ENCODE measurements at regions not wholly inside any gene's neighbourhood (a gene's known extent, or its start where the extent isn't known, plus 50 kb on each side); places are given as distances from the start of the nearest gene placed in this dataset.

DNA sequence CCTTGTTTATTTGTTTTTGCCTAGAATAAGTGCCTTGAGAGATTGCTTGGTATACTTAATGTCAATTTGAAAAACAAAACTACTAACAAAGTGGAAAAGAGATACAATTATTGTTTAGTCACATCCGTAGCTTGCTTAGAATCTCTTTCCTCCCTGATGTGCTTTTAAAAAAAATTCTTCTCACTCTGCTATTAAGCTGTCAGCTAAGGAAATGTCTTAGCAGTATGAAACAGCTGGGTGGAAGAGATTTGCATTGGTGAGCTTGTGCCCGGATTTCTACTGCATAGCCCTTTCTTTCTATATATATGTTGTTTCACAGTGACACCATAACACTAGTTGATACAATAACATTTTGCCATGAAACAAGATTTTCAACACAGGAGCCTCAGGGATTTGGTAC is 229.4 kb upstream of the RGS6 start:
- Mint-ChIP-seq H3K4me3 (peak overlapping the region in 1 of 2 donors; percentile 59), H3K27ac (peak overlapping the region in 1 of 2 donors; percentile 80), H3K27me3 (no peaks in the 10 kb centered on the region), H3K4me1 (ENCODE audit: low read depth in 2 of 2) (peaks cover 0 to 10% of the 10 kb centered on the region in 2 donors), H3K36me3 (ENCODE audit: insufficient read depth) (peaks cover 14% of the 10 kb centered on the region), H3K9me3 (no peaks in the 10 kb centered on the region)
- DNase-seq (no peak), ATAC-seq (replicated peaks) (no peak)

DNA sequence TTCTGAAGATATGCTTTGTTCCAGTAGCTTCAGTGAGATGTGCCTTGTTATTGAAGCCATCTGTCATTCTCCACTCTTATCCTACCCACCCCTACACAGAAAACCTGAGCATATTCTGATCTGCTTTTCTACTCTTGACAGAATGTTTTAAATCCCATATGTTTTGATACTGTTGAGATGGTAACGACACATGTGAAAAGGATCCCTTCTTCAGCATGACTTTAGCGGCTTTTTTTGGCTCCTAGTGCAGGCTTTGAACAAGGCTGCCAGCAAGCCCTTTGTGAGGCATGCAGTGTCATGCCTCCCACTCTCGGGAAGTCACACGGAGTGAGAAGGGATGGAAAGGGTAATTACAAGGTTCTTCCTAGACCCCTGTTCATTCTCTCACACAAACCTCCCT is 228.8 kb upstream of the RGS6 start:
- no peak for ATAC-seq (replicated peaks)

DNA sequence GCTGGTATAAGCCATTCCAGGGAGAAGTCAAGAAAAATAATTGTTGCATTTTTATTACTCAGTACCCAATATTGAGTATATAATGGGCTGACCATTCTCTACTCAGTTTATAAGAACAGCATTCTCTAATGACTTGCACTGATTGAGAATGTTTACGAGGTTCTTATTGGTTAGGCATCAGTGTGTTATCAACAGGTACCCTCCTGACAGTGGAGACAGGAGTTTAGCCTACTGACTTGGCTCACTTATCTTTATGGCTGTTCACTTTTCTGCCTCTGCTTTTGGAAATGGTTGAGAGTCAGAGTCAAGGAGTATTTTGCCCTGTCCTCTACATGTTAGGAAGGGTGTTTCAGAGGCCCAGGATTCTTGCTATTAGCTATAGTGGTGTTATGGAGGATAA is 228.0 kb upstream of the RGS6 start:
- H3K4me3 Mint-ChIP-seq, result no peak overlapping the region
- peaks cover 0 to 6% of the 10 kb centered on the region in 2 donors for H3K4me1 Mint-ChIP-seq (ENCODE audit: low read depth in 2 of 2)
- H3K27me3 Mint-ChIP-seq, result no peaks in the 10 kb centered on the region
- no peak overlapping the region for H3K27ac Mint-ChIP-seq
- DNase-seq (no peak), ATAC-seq (replicated peaks) (no peak)
- peaks cover 14% of the 10 kb centered on the region for H3K36me3 Mint-ChIP-seq (ENCODE audit: insufficient read depth)
- no peaks in the 10 kb centered on the region for H3K9me3 Mint-ChIP-seq

More for the DNA sequence above, 228.8 kb upstream of the RGS6 start:
- Mint-ChIP-seq H3K36me3 (ENCODE audit: insufficient read depth) (peaks cover 17% of the 10 kb centered on the region), H3K27ac (peak overlapping the region in 1 of 2 donors; percentile 80), H3K9me3 (no peaks in the 10 kb centered on the region), H3K4me3 (peak overlapping the region in 1 of 2 donors; percentile 59), H3K27me3 (no peaks in the 10 kb centered on the region), H3K4me1 (ENCODE audit: low read depth in 2 of 2) (peaks cover 0 to 6% of the 10 kb centered on the region in 2 donors)
- no peak for DNase-seq

DNA sequence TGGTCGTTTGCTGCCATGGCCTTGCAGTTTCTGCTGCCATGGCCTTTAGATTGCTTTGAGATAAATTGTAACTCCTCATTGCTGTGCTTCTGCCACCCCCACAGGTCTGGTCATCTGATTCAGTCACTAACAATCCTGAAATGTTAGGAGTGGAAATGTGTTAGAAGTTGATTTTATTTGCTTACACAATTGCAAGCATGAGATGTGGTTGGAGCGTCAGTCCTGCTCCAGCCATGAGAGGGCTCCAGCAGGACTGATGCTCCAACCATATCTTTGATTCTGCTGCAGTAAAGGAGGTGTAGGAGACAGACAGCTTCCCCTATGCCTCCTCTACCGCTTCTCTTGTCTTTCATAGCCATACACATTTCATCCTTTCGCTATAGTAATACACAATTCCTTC is 226.8 kb upstream of the RGS6 start:
- H3K4me3 Mint-ChIP-seq, result no peak overlapping the region
- H3K4me1 Mint-ChIP-seq (ENCODE audit: low read depth in 2 of 2), result peaks cover 0 to 6% of the 10 kb centered on the region in 2 donors
- DNase-seq (no peak), ATAC-seq (replicated peaks) (no peak)
- peak overlapping the region in 1 of 2 donors; percentile 16 for H3K27ac Mint-ChIP-seq
- peaks cover 22% of the 10 kb centered on the region for H3K36me3 Mint-ChIP-seq (ENCODE audit: insufficient read depth)
- no peaks in the 10 kb centered on the region for H3K27me3 Mint-ChIP-seq
- no peaks in the 10 kb centered on the region for H3K9me3 Mint-ChIP-seq

DNA sequence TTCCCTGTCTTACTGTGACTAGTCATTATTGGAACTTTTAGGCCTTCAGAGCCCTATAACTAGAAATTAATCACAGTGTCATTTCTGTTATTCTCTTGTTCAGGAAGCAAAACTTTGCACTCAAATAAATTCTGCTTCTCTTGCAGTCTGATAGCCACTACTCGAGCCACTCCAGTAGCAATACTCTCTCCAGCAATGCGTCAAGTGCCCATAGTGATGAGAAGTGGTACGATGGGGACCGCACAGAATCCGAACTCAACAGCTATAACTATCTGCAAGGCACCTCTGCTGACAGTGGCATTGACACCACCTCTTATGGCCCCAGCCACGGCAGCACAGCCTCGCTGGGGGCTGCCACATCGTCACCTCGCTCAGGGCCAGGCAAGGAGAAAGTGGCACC is 223.2 kb upstream of the RGS6 start:
- H3K36me3 Mint-ChIP-seq (ENCODE audit: insufficient read depth), result peaks cover 30% of the 10 kb centered on the region
- DNase-seq, result no peak
- ATAC-seq (replicated peaks), result no peak

DNA sequence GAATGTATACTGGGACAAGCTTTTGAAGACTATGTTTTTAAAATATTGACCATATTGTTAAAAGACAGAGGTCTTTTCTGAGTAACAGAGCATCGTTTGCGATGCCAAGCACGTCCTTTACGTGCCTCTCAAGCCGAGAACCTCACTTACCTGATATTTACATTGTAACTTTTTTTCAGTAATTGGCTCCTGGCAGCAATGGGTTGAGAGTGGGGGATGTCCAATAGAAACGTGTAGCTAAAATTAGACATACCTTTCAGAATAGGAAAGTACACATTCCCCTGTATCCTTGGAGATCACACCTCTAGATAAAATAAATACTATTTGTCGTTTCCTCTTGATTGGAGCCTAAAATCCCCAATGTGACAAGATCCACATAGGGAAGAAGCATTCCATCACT is 222.2 kb upstream of the RGS6 start:
- H3K4me1 Mint-ChIP-seq (ENCODE audit: low read depth in 2 of 2), result peaks cover 6 to 9% of the 10 kb centered on the region in 2 donors
- H3K36me3 Mint-ChIP-seq (ENCODE audit: insufficient read depth), result peaks cover 30% of the 10 kb centered on the region
- H3K4me3 Mint-ChIP-seq, result no peak overlapping the region
- no peak for DNase-seq
- no peaks in the 10 kb centered on the region for H3K27me3 Mint-ChIP-seq
- ATAC-seq (replicated peaks), result no peak
- peak overlapping the region in 1 of 2 donors; percentile 81 for H3K27ac Mint-ChIP-seq
- no peaks in the 10 kb centered on the region for H3K9me3 Mint-ChIP-seq

More for the DNA sequence above, 223.2 kb upstream of the RGS6 start:
- H3K4me1 Mint-ChIP-seq (ENCODE audit: low read depth in 2 of 2), result peaks cover 6 to 9% of the 10 kb centered on the region in 2 donors
- H3K9me3 Mint-ChIP-seq, result no peaks in the 10 kb centered on the region
- no peak overlapping the region for H3K27ac Mint-ChIP-seq
- H3K4me3 Mint-ChIP-seq, result no peak overlapping the region
- no peaks in the 10 kb centered on the region for H3K27me3 Mint-ChIP-seq

DNA sequence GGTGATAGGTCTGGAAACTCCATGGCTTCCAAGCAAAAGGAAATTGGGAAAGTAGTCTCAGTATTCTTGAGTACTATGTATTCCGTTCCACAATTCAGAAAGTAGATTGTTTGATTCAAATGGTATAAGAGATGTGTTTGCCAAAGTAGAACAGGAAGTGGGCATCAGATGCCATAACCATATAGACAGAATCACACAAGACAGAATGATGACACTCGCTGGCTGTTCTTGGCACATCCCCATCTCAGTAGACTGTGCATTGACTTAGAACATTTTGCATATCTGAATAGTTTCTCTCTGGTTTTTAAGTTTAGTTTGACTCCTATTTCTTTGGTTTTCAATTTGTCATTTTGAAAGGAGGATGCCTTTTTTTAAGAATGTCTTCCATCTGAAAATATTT is 221.1 kb upstream of the RGS6 start:
- Mint-ChIP-seq H3K36me3 (ENCODE audit: insufficient read depth) (peaks cover 33% of the 10 kb centered on the region), H3K9me3 (no peaks in the 10 kb centered on the region), H3K27me3 (no peaks in the 10 kb centered on the region), H3K4me1 (ENCODE audit: low read depth in 2 of 2) (peaks cover 6 to 7% of the 10 kb centered on the region in 2 donors), H3K4me3 (peak overlapping the region in 1 of 2 donors; percentile 28), H3K27ac (peak overlapping the region; percentile 14 to 81)
- ATAC-seq (replicated peaks), result peak; percentile 100
- DNase-seq, result no peak

DNA sequence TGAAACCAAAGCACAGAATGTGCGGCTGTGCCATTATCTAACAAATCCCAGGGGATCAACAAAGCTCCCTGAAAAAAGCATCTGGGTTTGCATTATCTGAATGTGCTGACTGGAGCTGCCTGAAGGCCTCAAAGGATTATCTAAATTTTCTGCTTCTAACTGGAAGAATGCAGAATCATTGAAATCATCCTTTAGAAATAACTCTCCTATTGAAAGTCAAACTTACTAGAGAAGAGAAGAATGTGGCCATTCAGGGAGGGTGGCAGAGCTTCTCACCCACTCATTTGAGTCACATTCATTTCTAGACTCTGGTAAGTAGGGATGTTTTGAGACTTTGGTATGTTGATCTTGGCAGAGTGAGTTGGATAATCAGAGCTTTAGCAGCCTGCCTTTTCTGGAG is 220.6 kb upstream of the RGS6 start:
- Mint-ChIP-seq H3K9me3 (no peaks in the 10 kb centered on the region), H3K4me3 (no peak overlapping the region), H3K4me1 (ENCODE audit: low read depth in 2 of 2) (peaks cover 6 to 7% of the 10 kb centered on the region in 2 donors), H3K36me3 (ENCODE audit: insufficient read depth) (peaks cover 33% of the 10 kb centered on the region), H3K27ac (peak overlapping the region; percentile 14 to 81), H3K27me3 (no peaks in the 10 kb centered on the region)
- no peak for DNase-seq
- ATAC-seq (replicated peaks), result no peak

DNA sequence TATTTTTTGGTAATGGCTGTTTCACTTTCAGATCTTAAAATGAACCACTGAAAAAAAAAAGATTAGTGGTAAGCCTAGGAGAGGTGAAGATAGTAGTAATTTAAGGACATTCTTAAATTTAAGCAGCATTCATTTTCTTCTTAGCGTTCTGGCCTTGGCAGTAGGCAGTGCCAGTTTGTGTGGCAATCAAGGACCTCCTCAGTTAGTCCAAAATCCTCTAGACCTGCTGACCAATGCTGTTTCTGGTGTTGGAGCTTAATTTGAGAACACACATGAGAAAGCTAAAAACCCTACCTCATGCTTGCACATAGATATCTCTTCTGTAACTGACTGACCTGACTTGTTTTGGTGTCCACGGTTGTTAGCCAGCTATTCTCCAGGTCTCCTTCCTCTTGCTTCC is 219.8 kb upstream of the RGS6 start:
- Mint-ChIP-seq H3K4me3 (no peak overlapping the region), H3K27me3 (no peaks in the 10 kb centered on the region), H3K36me3 (ENCODE audit: insufficient read depth) (peaks cover 33% of the 10 kb centered on the region), H3K4me1 (ENCODE audit: low read depth in 2 of 2) (peaks cover 6 to 7% of the 10 kb centered on the region in 2 donors), H3K9me3 (no peaks in the 10 kb centered on the region), H3K27ac (no peak overlapping the region)
- no peak for DNase-seq
- ATAC-seq (replicated peaks), result no peak

DNA sequence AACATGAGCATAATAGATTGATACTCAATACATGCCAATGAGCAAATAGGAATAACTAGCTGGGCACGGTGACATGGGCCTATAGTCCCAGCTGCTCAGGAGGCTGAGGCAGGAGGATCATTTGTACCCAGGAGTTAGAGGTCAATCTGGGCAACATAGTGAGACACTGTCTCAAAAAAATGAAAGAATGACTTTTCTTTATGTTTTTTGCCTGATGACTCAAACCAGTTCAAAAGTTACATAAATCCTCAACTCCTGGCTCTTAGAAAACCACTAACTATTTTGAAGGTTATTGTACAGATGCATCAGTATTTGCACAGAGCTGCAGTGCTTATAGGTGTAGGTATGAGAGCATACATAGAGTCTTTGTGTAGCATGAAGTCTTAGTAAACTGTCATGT is 219.2 kb upstream of the RGS6 start:
- Mint-ChIP-seq H3K9me3 (no peaks in the 10 kb centered on the region), H3K27ac (no peak overlapping the region), H3K27me3 (no peaks in the 10 kb centered on the region), H3K4me1 (ENCODE audit: low read depth in 2 of 2) (peaks cover 6 to 7% of the 10 kb centered on the region in 2 donors), H3K4me3 (no peak overlapping the region), H3K36me3 (ENCODE audit: insufficient read depth) (peaks cover 28% of the 10 kb centered on the region)
- DNase-seq (no peak), ATAC-seq (replicated peaks) (no peak)

DNA sequence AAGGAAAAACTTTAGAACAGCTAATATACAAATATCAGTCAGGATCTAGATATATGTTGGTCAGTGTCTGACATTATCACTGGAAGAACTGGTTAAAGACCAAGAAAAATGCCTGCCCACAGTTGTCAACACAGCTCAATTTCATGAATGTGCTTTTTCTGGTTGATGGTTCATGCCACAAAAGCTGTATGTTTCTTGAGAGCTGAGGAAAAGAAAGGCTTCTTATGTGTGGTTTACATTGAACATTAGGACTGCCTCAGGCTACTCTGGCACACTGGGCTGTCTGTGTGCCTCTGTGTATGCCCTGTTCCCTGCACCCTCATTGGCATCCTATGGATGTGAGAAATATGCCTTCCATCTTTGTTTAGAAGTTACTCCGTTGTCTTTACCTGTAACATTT is 218.8 kb upstream of the RGS6 start:
- H3K27me3 Mint-ChIP-seq, result no peaks in the 10 kb centered on the region
- no peak overlapping the region for H3K27ac Mint-ChIP-seq
- peaks cover 27% of the 10 kb centered on the region for H3K36me3 Mint-ChIP-seq (ENCODE audit: insufficient read depth)
- H3K4me1 Mint-ChIP-seq (ENCODE audit: low read depth in 2 of 2), result peaks cover 6 to 7% of the 10 kb centered on the region in 2 donors
- no peak overlapping the region for H3K4me3 Mint-ChIP-seq
- no peaks in the 10 kb centered on the region for H3K9me3 Mint-ChIP-seq
- ATAC-seq (replicated peaks), result no peak
- DNase-seq, result no peak

DNA sequence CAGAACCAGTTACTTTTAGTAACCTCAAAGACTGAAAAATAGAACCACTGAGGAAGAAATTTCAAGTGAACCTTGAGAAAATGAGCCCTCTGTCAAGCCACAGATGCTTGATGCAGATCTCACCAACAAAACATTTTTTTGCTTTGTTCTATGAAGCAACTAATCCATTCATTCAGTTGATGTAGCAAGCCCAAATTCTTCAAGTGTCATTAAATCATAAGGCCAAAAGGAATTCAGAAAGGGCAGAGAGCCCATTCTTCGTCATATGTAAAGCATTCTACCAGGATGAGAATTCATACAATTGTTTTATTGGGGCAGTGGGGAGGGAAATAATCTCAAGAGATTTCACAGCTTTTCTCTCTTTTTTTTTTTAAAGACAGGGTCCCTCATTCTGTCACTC is 218.0 kb upstream of the RGS6 start:
- H3K36me3 Mint-ChIP-seq (ENCODE audit: insufficient read depth), result peaks cover 32% of the 10 kb centered on the region
- DNase-seq, result no peak
- no peak overlapping the region for H3K4me3 Mint-ChIP-seq
- H3K4me1 Mint-ChIP-seq (ENCODE audit: low read depth in 2 of 2), result peaks cover 6 to 7% of the 10 kb centered on the region in 2 donors
- H3K27ac Mint-ChIP-seq, result peak overlapping the region in 1 of 2 donors; percentile 32
- H3K9me3 Mint-ChIP-seq, result no peaks in the 10 kb centered on the region
- no peak for ATAC-seq (replicated peaks)
- H3K27me3 Mint-ChIP-seq, result no peaks in the 10 kb centered on the region

DNA sequence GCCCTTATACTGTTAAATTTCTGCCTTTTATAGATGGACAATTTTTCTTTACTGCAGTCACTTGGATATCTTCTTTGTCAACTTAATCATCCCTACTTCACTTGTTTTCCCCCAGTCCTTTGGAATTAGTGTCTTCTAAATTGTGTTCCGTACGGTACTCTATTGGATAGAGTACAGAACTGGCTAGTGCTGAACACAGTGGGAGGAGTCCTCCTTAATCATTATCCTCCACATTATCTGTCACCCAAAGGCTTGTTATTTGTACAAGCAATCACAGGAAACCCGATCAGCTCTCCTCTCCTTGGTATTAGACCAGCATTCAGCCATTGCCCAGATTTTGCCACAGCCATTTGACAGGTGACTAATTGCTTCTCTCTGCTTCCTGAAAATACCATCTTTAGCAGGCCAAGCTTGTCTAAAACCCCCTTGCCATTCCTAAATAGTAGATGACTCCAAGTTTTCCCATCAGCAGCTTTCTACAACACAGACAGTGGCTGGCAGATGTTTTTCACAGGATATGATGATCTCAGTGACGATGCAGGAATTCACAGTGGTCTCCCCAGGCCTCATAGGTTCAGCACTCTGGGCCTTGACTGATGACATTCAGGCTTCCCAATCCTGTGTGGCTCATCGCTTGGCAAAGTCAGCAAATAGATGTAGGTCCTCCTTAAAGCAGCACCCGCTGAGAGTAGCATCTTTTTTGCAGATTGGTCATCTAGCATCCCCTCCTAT is 216.0 kb upstream of the RGS6 start:
- no peak for DNase-seq
- Mint-ChIP-seq H3K9me3 (no peaks in the 10 kb centered on the region), H3K4me3 (no peak overlapping the region), H3K27me3 (no peaks in the 10 kb centered on the region), H3K36me3 (ENCODE audit: insufficient read depth) (peaks cover 19% of the 10 kb centered on the region), H3K27ac (peak overlapping the region in 1 of 2 donors; percentile 42), H3K4me1 (ENCODE audit: low read depth in 2 of 2) (peaks cover 2 to 8% of the 10 kb centered on the region in 2 donors)
- no peak for ATAC-seq (replicated peaks)

DNA sequence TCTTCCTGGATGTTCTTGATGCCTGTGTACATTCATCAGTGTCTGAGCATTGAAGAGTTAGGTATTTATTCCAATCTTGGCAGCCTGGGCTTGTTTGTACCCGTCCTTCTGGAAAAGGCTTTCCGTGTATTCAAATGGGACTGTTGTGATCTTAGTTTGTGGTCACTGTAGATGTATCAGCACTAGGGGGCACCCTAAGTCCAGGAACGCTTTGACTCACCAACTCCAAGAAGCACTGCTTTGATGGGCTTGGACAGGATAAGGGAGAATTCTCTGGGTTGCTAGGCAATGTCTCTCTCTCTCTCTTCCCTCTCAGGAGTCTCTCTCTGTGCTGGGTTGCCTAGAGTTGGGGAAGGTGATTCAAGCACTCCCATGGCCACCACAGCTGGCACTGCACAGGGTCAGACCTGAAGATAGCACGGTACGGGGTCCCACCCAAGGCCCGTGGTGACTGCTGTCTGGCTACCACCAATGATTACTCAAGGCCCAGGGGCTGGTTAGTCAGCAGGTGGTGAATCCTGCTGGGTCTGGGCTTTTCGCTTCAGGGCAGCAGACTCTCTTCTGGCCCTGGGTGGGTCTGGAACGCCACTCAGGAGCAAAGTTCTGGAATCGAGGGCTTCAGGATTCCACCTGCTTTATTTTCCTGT is 211.1 kb upstream of the RGS6 start:
- ATAC-seq (replicated peaks) (no peak), DNase-seq (no peak)
- Mint-ChIP-seq H3K9me3 (no peaks in the 10 kb centered on the region), H3K27me3 (no peaks in the 10 kb centered on the region), H3K36me3 (ENCODE audit: insufficient read depth) (peaks cover 29% of the 10 kb centered on the region), H3K4me3 (no peak overlapping the region), H3K27ac (peak overlapping the region in 1 of 2 donors; percentile 70), H3K4me1 (ENCODE audit: low read depth in 2 of 2) (peaks cover 0 to 8% of the 10 kb centered on the region in 2 donors)

All from effector memory CD8-positive, alpha-beta T cell (primary cell).